Nephron progenitor cell (in vitro differentiated cells): ENCODE measurements at regions not wholly inside any gene's neighbourhood (a gene's known extent, or its start where the extent isn't known, plus 50 kb on each side); places are given as distances from the start of the nearest gene placed in this dataset.

Experiments used
- DNase-seq: peaks from one replicate; pipeline ENCODE4 v3.0.0; 2021
- H3K27ac Mint-ChIP-seq: 2 replicates; pipeline ENCODE4 v1.8.0; 2021; ENCODE audit warnings: mild to moderate bottlenecking, moderate library complexity, mixed read lengths
- H3K27me3 Mint-ChIP-seq: 2 replicates; pipeline ENCODE4 v1.8.0; 2021; ENCODE audit warnings: mild to moderate bottlenecking, low read depth, mixed read lengths; ENCODE audit not compliant: poor library complexity
- H3K36me3 Mint-ChIP-seq: 2 replicates; pipeline ENCODE4 v1.8.0; 2021; ENCODE audit warnings: low read depth, mixed read lengths
- H3K4me1 Mint-ChIP-seq: 2 replicates; pipeline ENCODE4 v1.8.0; 2021; ENCODE audit warnings: mixed read lengths
- H3K4me3 Mint-ChIP-seq: 2 replicates; pipeline ENCODE4 v1.8.0; 2021; ENCODE audit warnings: mild to moderate bottlenecking, moderate library complexity, mixed read lengths
- H3K9me3 Mint-ChIP-seq: 2 replicates; pipeline ENCODE4 v1.8.0; 2021; ENCODE audit warnings: mild to moderate bottlenecking, moderate library complexity, mixed read lengths
- TF ChIP-seq, protein P1 (sequence below): fragments of 200-600 bp; sonication (generic); IDR thresholded peaks from 2 replicates; pipeline ENCODE4 v1.5.0; 2021; ENCODE audit warnings: antibody characterized with exemption

- H3K36me3 Mint-ChIP-seq = peaks cover 7% of the 10 kb centered on the region
- H3K4me3 Mint-ChIP-seq = no peak overlapping the region
- TF ChIP-seq, protein P1, sequence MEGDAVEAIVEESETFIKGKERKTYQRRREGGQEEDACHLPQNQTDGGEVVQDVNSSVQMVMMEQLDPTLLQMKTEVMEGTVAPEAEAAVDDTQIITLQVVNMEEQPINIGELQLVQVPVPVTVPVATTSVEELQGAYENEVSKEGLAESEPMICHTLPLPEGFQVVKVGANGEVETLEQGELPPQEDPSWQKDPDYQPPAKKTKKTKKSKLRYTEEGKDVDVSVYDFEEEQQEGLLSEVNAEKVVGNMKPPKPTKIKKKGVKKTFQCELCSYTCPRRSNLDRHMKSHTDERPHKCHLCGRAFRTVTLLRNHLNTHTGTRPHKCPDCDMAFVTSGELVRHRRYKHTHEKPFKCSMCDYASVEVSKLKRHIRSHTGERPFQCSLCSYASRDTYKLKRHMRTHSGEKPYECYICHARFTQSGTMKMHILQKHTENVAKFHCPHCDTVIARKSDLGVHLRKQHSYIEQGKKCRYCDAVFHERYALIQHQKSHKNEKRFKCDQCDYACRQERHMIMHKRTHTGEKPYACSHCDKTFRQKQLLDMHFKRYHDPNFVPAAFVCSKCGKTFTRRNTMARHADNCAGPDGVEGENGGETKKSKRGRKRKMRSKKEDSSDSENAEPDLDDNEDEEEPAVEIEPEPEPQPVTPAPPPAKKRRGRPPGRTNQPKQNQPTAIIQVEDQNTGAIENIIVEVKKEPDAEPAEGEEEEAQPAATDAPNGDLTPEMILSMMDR = no peak
- H3K27ac Mint-ChIP-seq = no peak overlapping the region
- DNase-seq = no peak
- H3K4me1 Mint-ChIP-seq = no peaks in the 10 kb centered on the region
- H3K9me3 Mint-ChIP-seq = peaks cover 19% of the 10 kb centered on the region
- peaks cover 8% of the 10 kb centered on the region for H3K27me3 Mint-ChIP-seq
Observed at GRCh38 chr18:75790111-75790510, 362.6 kb upstream of the SMIM21 start.

DNA sequence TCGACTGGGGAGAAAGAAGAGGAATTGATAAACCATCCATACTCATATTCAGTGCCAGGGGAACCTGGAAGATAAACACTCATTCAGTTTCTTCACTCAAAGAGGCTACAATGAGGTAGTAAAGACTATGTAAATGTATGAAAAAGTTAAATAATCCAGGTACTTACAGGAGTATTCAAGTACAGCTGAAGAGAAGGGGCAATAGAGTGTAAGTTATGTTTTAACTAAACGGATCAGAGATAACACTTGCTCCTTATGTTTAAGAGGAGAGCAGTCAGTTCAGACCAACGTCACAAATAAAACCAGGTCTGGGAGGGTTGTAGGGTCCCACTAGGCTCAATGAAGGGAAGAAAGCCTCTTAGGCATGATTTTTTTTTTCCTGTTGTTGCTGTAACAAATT is 358.3 kb upstream of the SMIM21 start:
- TF ChIP-seq, protein P1 = no peak
- peaks cover 3% of the 10 kb centered on the region for H3K27me3 Mint-ChIP-seq
- DNase-seq = no peak
- no peaks in the 10 kb centered on the region for H3K36me3 Mint-ChIP-seq
- no peak overlapping the region for H3K4me3 Mint-ChIP-seq
- H3K4me1 Mint-ChIP-seq = peaks cover 17% of the 10 kb centered on the region
- H3K9me3 Mint-ChIP-seq = peaks cover 4% of the 10 kb centered on the region
- H3K27ac Mint-ChIP-seq = no peak overlapping the region

DNA sequence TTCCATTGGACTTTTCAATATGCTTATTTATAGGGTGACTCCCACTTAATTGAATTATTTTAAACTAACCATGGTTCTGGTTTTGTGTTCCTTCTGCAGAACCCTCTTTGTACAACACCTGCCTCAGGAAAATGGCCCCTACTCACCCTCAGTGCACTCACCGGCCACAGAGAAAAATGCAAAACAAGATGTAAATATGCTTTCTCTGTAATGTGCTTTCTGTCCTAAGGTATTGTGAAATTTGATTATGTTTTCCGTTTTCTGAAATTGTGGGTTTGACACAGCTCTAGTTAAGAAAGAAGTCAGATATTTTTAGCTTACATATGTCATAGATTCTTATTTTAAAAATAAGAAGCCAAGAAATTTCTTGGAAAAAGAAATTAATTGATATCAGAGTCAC is 357.7 kb upstream of the SMIM21 start:
- H3K4me3 Mint-ChIP-seq = no peak overlapping the region
- H3K36me3 Mint-ChIP-seq = no peaks in the 10 kb centered on the region
- no peak for DNase-seq
- peaks cover 17% of the 10 kb centered on the region for H3K4me1 Mint-ChIP-seq
- peaks cover 3% of the 10 kb centered on the region for H3K27me3 Mint-ChIP-seq
- H3K27ac Mint-ChIP-seq = no peak overlapping the region
- TF ChIP-seq, protein P1 = no peak
- peaks cover 4% of the 10 kb centered on the region for H3K9me3 Mint-ChIP-seq

GRCh38 chr18:75784390-75784789 is 356.9 kb upstream of the SMIM21 start:
- H3K4me1 Mint-ChIP-seq = peaks cover 17% of the 10 kb centered on the region
- no peaks in the 10 kb centered on the region for H3K36me3 Mint-ChIP-seq
- TF ChIP-seq, protein P1 = no peak
- no peak overlapping the region for H3K27ac Mint-ChIP-seq
- DNase-seq = no peak
- peak overlapping the region; percentile 36 for H3K4me3 Mint-ChIP-seq
- H3K27me3 Mint-ChIP-seq = peaks cover 3% of the 10 kb centered on the region
- peaks cover 4% of the 10 kb centered on the region for H3K9me3 Mint-ChIP-seq

GRCh38 chr18:75783566-75784281 is 356.2 kb upstream of the SMIM21 start:
- DNase-seq = no peak
- H3K27me3 Mint-ChIP-seq = peaks cover 3% of the 10 kb centered on the region
- H3K9me3 Mint-ChIP-seq = peaks cover 4% of the 10 kb centered on the region
- H3K4me1 Mint-ChIP-seq = peaks cover 17% of the 10 kb centered on the region
- H3K4me3 Mint-ChIP-seq = no peak overlapping the region
- H3K36me3 Mint-ChIP-seq = no peaks in the 10 kb centered on the region
- TF ChIP-seq, protein P1 = no peak
- H3K27ac Mint-ChIP-seq = no peak overlapping the region

DNA sequence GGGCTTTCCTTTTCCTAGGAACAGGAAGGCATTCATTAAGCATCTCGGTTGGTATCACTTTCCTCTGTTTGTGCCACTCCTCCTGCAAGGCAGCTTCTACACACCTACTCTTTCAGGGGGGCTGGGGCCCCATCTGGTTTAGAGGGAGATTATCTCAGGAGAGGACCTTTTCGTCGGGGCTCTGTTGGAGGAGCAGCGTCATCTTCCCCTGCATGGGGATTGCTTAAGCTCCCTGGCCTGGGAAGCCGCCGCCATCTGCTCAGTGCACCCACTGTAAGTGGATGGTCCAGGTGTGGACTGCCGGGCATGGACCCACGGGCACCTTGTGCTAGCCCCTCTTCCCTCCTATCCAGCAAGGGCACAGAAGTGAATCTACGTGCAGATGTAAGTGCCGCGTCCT is 355.3 kb upstream of the SMIM21 start:
- Mint-ChIP-seq H3K9me3 (peaks cover 4% of the 10 kb centered on the region), H3K27me3 (no peaks in the 10 kb centered on the region), H3K4me3 (no peak overlapping the region), H3K27ac (no peak overlapping the region), H3K36me3 (no peaks in the 10 kb centered on the region), H3K4me1 (peaks cover 17% of the 10 kb centered on the region)
- TF ChIP-seq, protein P1 = no peak
- DNase-seq = no peak
